ENCODE measurements at regions not wholly inside any gene's neighbourhood (a gene's known extent, or its start where the extent isn't known, plus 50 kb on each side); places are given as distances from the start of the nearest gene placed in this dataset.

GRCh38 chr11:27287205-27287604 is 75.8 kb downstream of the CCDC34 start:
- no peak for DNase-seq

- DNase-seq, result no peak
These were observed 77.3 kb downstream of the CCDC34 start for GRCh38 chr11:27285761-27286160.

- no peak for DNase-seq
These were observed 80.2 kb downstream of the CCDC34 start for GRCh38 chr11:27282806-27283205.

GRCh38 chr11:27281740-27282590 is 81.0 kb downstream of the CCDC34 start:
- DNase-seq, result no peak

- no peak for DNase-seq
These were observed 81.7 kb downstream of the CCDC34 start for GRCh38 chr11:27281276-27281675.

- DNase-seq, result no peak
These were observed 82.9 kb downstream of the CCDC34 start for GRCh38 chr11:27280140-27280539.

- DNase-seq, result no peak
These were observed 83.6 kb downstream of the CCDC34 start for GRCh38 chr11:27279460-27279859.

GRCh38 chr11:27277843-27278242 is 85.2 kb downstream of the CCDC34 start:
- DNase-seq, result no peak

- DNase-seq, result no peak
These were observed 86.9 kb downstream of the CCDC34 start for GRCh38 chr11:27276141-27276540.

GRCh38 chr11:27274854-27275395 is 88.1 kb downstream of the CCDC34 start:
- no peak for DNase-seq

GRCh38 chr11:27266125-27266524 is 96.9 kb downstream of the CCDC34 start:
- DNase-seq, result no peak

GRCh38 chr11:27263986-27264385 is 99.0 kb downstream of the CCDC34 start:
- DNase-seq, result no peak

GRCh38 chr11:27263046-27263445 is 100.0 kb downstream of the CCDC34 start:
- DNase-seq, result no peak

GRCh38 chr11:27255447-27255828 is 107.6 kb downstream of the CCDC34 start:
- DNase-seq, result no peak

GRCh38 chr11:27254744-27255446 is 108.1 kb downstream of the CCDC34 start:
- DNase-seq, result no peak

- no peak for DNase-seq
These were observed 109.8 kb downstream of the CCDC34 start for GRCh38 chr11:27253224-27253623.

- no peak for DNase-seq
These were observed 111.9 kb downstream of the CCDC34 start for GRCh38 chr11:27250867-27251665.

GRCh38 chr11:27248576-27249509 is 114.2 kb downstream of the CCDC34 start:
- DNase-seq, result no peak

GRCh38 chr11:27247660-27248059 is 115.4 kb downstream of the CCDC34 start:
- no peak for DNase-seq

- no peak for DNase-seq
These were observed 116.1 kb downstream of the CCDC34 start for GRCh38 chr11:27246925-27247324.

- no peak for DNase-seq
These were observed 118.1 kb downstream of the CCDC34 start for GRCh38 chr11:27244900-27245299.

- DNase-seq, result no peak
These were observed 120.4 kb downstream of the CCDC34 start for GRCh38 chr11:27242591-27242990.

Measured in suppressor macrophage (primary cell).